ENCODE measurements at regions not wholly inside any gene's neighbourhood (a gene's known extent, or its start where the extent isn't known, plus 50 kb on each side); places are given as distances from the start of the nearest gene placed in this dataset.

- TF ChIP-seq CTCF (IDR thresholded peaks at IDR 0.05; ENCODE audit: poor library complexity, severe bottlenecking), result no peak
- no peak for TF ChIP-seq EP300 (conservative IDR thresholded peaks at IDR 0.05; ENCODE audit: poor library complexity, severe bottlenecking)
Measured at GRCh38 chr11:129283141-129283540, 91.0 kb upstream of the ARHGAP32 start.

Data from neural cell (in vitro differentiated cells).